ENCODE measurements at regions not wholly inside any gene's neighbourhood (a gene's known extent, or its start where the extent isn't known, plus 50 kb on each side); places are given as distances from the start of the nearest gene placed in this dataset.
"Not testable (repeated sequence)": the region's sequence is repeated elsewhere in the genome, so short reads cannot be mapped to it uniquely, and the experiment has no call there.

DNA sequence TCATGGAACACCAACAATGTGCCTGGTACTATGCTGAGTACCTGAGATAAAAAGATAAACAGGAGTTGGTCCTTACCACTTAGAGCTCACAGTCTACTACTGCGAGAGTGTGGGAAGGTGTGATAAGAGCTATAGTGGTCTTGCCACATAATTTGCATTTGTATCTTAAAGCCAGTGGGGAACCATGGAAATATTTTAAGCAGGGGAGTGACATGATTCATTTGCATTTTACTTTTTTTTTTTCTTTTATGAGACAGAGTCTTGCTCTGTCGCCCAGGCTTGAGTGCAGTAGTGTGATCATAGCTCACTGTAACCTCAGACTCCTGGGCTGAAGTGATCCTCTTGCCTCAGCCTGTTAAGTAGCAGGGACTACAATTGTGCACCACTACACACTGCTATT, 54.2 kb upstream of the FAM72C start:
- H3K79me2 ChIP-seq (ENCODE audit: control insufficient read depth, insufficient read depth, low read length); H3K4me2 ChIP-seq (ENCODE audit: control insufficient read depth, extremely low read depth, insufficient read depth, low read depth, low read length); FAIRE-seq; dilution Hi-C loops (cut with MboI; ENCODE audit: extremely low pct_ligation_motif_present, low sequenced_read_pairs); H3K9me3 ChIP-seq (ENCODE audit: control insufficient read depth, low read depth, low read length); H3K27ac ChIP-seq (ENCODE audit: control insufficient read depth, insufficient read depth, low read length); H3K4me3 ChIP-seq (ENCODE audit: control insufficient read depth in 2 of 3, extremely low read depth in 1 of 3, insufficient read depth in 2 of 3, low read depth in 1 of 3, low read length in 3 of 3); H4K20me1 ChIP-seq (ENCODE audit: control insufficient read depth, extremely low read depth, insufficient read depth, low read length); H3K27me3 ChIP-seq (ENCODE audit: control insufficient read depth, extremely low read depth, insufficient read depth, low read length); H3K36me3 ChIP-seq (ENCODE audit: control insufficient read depth in 2 of 2, extremely low read depth in 1 of 2, insufficient read depth in 2 of 2, low read length in 2 of 2); H2AFZ ChIP-seq (ENCODE audit: control insufficient read depth, low read length); DNase-seq (ENCODE audit: low read depth, low spot score); H3K9me1 ChIP-seq (ENCODE audit: control insufficient read depth, extremely low read depth, insufficient read depth, low read length); H3K4me1 ChIP-seq (ENCODE audit: control insufficient read depth, extremely low read depth, insufficient read depth, low read length); H3K9ac ChIP-seq (ENCODE audit: control insufficient read depth, extremely low read depth, insufficient read depth, low read length): not testable (repeated sequence)

DNA sequence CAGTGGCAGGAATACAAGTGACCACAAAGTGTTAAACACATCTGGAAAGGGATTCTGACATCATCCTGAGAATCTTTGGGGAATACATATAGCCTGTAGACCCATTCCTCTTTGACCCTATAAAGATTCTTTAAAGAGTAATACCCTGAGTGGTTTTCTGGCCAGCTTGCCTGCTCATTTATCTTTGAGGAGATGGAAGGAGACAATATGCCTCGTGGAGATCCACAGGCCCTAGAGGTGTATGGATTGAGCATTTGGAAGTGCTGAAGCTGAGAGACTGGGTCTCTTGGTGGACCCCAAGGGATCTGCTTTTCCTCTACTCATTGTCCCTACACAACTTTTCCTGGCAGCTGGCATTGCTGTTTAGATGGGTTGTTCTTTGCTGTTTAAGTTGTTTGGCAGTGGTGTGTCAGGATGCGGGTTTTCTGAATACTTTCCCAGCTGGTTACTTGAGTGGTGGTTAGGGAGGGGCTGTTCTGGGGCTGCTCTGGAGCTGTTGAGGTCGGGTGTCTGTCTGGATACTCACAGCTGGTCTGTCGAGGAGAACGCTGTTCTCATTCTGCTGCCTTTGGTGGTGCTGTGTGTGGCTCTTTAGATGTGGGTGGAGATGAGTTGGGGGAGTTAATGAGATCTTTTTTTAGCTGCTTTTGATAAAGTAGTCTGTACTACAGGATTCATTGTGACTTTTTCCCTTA, 50.1 kb upstream of the FAM72C start:
- H3K4me1 ChIP-seq (ENCODE audit: control insufficient read depth, extremely low read depth, insufficient read depth, low read length); H4K20me1 ChIP-seq (ENCODE audit: control insufficient read depth, extremely low read depth, insufficient read depth, low read length); H3K9me1 ChIP-seq (ENCODE audit: control insufficient read depth, extremely low read depth, insufficient read depth, low read length); H3K9me3 ChIP-seq (ENCODE audit: control insufficient read depth, low read depth, low read length); H3K4me3 ChIP-seq (ENCODE audit: control insufficient read depth in 2 of 3, extremely low read depth in 1 of 3, insufficient read depth in 2 of 3, low read depth in 1 of 3, low read length in 3 of 3); H3K27ac ChIP-seq (ENCODE audit: control insufficient read depth, insufficient read depth, low read length); DNase-seq (ENCODE audit: low read depth, low spot score); H3K4me2 ChIP-seq (ENCODE audit: control insufficient read depth, extremely low read depth, insufficient read depth, low read depth, low read length); dilution Hi-C loops (cut with MboI; ENCODE audit: extremely low pct_ligation_motif_present, low sequenced_read_pairs); H3K9ac ChIP-seq (ENCODE audit: control insufficient read depth, extremely low read depth, insufficient read depth, low read length); H3K36me3 ChIP-seq (ENCODE audit: control insufficient read depth in 2 of 2, extremely low read depth in 1 of 2, insufficient read depth in 2 of 2, low read length in 2 of 2); H2AFZ ChIP-seq (ENCODE audit: control insufficient read depth, low read length); FAIRE-seq; H3K27me3 ChIP-seq (ENCODE audit: control insufficient read depth, extremely low read depth, insufficient read depth, low read length); H3K79me2 ChIP-seq (ENCODE audit: control insufficient read depth, insufficient read depth, low read length): not testable (repeated sequence)

Measured in keratinocyte (primary cell).